NCI-H226 (cell line): ENCODE measurements at regions not wholly inside any gene's neighbourhood (a gene's known extent, or its start where the extent isn't known, plus 50 kb on each side); places are given as distances from the start of the nearest gene placed in this dataset.
"Not testable (repeated sequence)": the region's sequence is repeated elsewhere in the genome, so short reads cannot be mapped to it uniquely, and the experiment has no call there.

Source experiments
- DNase-seq: peaks from one replicate; pipeline ENCODE4 v3.0.0-alpha.2; 2015

GRCh38 chr5:6273090-6273735 is 105.1 kb downstream of the MED10 start:
- no peak for DNase-seq

GRCh38 chr5:6269925-6270324 is 108.4 kb downstream of the MED10 start:
- DNase-seq = no peak

GRCh38 chr5:6266671-6267197 is 111.6 kb downstream of the MED10 start:
- no peak for DNase-seq

GRCh38 chr5:6264394-6264793 is 114.0 kb downstream of the MED10 start:
- DNase-seq = no peak

GRCh38 chr5:6262651-6263363 is 115.5 kb downstream of the MED10 start:
- DNase-seq = no peak

GRCh38 chr5:6261668-6262067 is 116.7 kb downstream of the MED10 start:
- no peak for DNase-seq

GRCh38 chr5:6261256-6261655 is 117.1 kb downstream of the MED10 start:
- no peak for DNase-seq

GRCh38 chr5:6260846-6261245 is 117.5 kb downstream of the MED10 start:
- no peak for DNase-seq

- DNase-seq = no peak
Observed at GRCh38 chr5:6256901-6257300, 121.4 kb downstream of the MED10 start.

- DNase-seq = no peak
Observed at GRCh38 chr5:6255956-6256355, 122.4 kb downstream of the MED10 start.

GRCh38 chr5:6253846-6254245 is 124.5 kb downstream of the MED10 start:
- no peak for DNase-seq

- no peak for DNase-seq
Observed at GRCh38 chr5:6253281-6253680, 125.1 kb downstream of the MED10 start.

GRCh38 chr5:6252581-6252980 is 125.8 kb downstream of the MED10 start:
- no peak for DNase-seq

GRCh38 chr5:6251565-6252102 is 126.7 kb downstream of the MED10 start:
- no peak for DNase-seq

- no peak for DNase-seq
Observed at GRCh38 chr5:6250121-6250520, 128.2 kb downstream of the MED10 start.

- no peak for DNase-seq
Observed at GRCh38 chr5:6248132-6248531, 130.2 kb downstream of the MED10 start.

- no peak for DNase-seq
Observed at GRCh38 chr5:6246820-6247437, 131.4 kb downstream of the MED10 start.

- no peak for DNase-seq
Observed at GRCh38 chr5:6244339-6244714, 134.0 kb downstream of the MED10 start.

- DNase-seq = no peak
Observed at GRCh38 chr5:6243706-6244338, 134.5 kb downstream of the MED10 start.

GRCh38 chr5:6241056-6241455 is 137.3 kb downstream of the MED10 start:
- not testable (repeated sequence) for DNase-seq

- DNase-seq = no peak
Observed at GRCh38 chr5:6236858-6237481, 141.4 kb downstream of the MED10 start.

- no peak for DNase-seq
Observed at GRCh38 chr5:6236170-6236793, 142.1 kb downstream of the MED10 start.
